Skeletal muscle tissue (tissue), 1 donor: ENCODE measurements at regions not wholly inside any gene's neighbourhood (a gene's known extent, or its start where the extent isn't known, plus 50 kb on each side); places are given as distances from the start of the nearest gene placed in this dataset. TPM values are rescaled to one million over a fixed set of nuclear protein-coding genes. Genes with fewer than 3 reads are reported as not detected.

Experiments
- small RNA-seq: library from RNA; depleted of rRNA; stranded (forward); fragments of <200 nt; gene quantifications from one replicate; pipeline ENCODE3, GENCODE V24; 2014

Small RNAs in the stretch of these regions (small RNA-seq; reads per million reads assigned to genes)
- not detected for gene MIR4532
